ENCODE measurements at regions not wholly inside any gene's neighbourhood (a gene's known extent, or its start where the extent isn't known, plus 50 kb on each side); places are given as distances from the start of the nearest gene placed in this dataset.

DNA sequence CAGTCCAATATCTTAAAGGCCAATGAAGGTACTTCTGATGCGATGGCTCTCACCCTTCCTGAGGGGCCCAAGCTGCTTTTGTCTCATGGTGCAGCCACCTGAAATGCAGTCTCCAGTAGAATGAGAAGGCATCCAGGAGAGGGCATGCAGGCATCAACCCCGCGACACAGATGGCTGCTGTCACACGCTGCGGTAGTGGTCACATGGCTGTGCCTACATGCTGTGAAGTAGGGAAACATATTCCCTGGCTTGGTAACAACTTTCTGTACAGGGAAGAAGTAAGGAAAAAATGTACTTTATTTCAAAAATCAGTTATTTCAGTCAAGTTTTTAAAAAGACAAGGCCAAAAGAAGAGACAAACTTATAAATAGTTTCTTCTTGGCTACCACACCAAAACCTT lies 139.9 kb downstream of the TRIML1 start:
- TF ChIP-seq, protein P1, sequence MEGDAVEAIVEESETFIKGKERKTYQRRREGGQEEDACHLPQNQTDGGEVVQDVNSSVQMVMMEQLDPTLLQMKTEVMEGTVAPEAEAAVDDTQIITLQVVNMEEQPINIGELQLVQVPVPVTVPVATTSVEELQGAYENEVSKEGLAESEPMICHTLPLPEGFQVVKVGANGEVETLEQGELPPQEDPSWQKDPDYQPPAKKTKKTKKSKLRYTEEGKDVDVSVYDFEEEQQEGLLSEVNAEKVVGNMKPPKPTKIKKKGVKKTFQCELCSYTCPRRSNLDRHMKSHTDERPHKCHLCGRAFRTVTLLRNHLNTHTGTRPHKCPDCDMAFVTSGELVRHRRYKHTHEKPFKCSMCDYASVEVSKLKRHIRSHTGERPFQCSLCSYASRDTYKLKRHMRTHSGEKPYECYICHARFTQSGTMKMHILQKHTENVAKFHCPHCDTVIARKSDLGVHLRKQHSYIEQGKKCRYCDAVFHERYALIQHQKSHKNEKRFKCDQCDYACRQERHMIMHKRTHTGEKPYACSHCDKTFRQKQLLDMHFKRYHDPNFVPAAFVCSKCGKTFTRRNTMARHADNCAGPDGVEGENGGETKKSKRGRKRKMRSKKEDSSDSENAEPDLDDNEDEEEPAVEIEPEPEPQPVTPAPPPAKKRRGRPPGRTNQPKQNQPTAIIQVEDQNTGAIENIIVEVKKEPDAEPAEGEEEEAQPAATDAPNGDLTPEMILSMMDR (IDR thresholded peaks at IDR 0.05; ENCODE audit: insufficient read depth, low read length) = no peak
- DNase-seq (ENCODE audit: low read depth) = no peak
- H3K4me3 ChIP-seq (ENCODE audit: low read depth, low read length) = no peak overlapping the region

DNA sequence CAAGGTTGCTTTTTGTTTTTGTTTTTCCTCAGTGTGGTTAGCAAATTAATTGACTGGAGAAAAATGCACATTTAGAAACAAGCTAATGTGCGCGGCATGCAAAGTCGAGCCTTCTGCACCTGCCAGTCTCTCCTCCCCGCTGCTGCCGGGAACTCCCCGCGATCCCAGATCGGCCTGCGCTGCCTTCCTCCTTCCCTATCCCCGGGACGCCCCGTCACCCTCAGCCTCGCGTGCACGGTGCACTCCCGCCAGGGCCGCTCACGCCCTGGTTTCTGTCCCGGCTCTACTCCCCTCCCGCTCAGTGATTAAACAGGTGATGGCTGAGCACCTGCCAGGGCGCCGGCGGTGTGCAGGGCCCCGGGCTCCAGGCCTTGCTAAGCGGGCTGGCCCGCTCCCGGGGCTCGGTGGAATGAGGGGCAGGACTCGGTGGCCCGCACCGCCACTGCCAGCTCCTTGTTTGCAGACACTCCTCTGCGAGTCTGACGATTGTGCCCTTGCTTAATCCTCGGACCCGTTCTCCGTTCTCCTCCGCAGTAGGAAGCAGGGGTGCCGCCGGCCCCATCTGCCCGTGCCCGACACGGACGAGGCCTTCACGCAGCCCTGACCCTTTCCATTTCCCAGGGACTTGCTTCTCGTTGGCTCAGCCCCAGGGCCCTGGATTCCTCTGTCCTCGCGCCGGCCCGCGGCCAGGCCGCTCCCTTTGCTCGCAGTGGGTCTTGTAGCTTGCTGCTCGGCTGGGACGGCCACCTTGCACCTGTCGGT lies 143.4 kb downstream of the TRIML1 start:
- no peak for DNase-seq (ENCODE audit: low read depth)
- H3K4me3 ChIP-seq (ENCODE audit: low read depth, low read length) = no peak overlapping the region
- TF ChIP-seq, protein P1 (IDR thresholded peaks at IDR 0.05; ENCODE audit: insufficient read depth, low read length) = no peak

DNA sequence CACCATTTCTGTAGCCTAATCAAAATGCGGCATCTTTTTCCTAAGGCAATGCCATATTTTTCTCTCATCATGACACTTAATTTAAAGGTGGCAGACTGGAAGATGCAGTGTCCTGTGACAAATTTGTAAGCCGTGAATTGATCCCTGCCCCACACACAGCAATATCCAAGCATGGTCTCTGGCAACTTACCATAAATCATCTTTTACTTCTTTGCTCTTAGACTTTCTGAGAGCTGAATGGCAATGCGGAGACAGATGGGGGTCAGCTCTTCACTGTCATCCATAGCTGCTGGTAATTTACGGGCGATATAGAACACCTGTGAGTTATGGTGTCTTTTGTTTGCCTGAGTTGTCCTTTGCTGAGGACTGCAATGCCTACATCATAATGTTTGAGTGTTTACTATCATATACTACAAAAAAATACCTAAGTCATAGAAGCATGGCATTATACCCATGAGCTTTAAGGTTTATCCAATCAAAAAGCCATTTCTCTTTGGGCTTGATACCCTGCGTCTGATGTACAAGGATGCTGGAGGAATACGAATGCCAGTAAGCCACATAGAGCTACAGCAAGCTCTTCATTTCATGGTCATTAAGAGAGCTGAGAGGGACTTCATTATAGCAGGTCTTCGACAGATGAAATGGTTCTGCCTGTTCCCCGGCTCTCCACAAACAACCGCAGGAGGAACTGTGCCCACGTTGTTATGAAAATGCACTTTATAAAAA lies 148.1 kb downstream of the TRIML1 start:
- DNase-seq (ENCODE audit: low read depth) = no peak
- TF ChIP-seq, protein P1 (IDR thresholded peaks at IDR 0.05; ENCODE audit: insufficient read depth, low read length) = no peak
- H3K4me3 ChIP-seq (ENCODE audit: low read depth, low read length) = no peak overlapping the region

DNA sequence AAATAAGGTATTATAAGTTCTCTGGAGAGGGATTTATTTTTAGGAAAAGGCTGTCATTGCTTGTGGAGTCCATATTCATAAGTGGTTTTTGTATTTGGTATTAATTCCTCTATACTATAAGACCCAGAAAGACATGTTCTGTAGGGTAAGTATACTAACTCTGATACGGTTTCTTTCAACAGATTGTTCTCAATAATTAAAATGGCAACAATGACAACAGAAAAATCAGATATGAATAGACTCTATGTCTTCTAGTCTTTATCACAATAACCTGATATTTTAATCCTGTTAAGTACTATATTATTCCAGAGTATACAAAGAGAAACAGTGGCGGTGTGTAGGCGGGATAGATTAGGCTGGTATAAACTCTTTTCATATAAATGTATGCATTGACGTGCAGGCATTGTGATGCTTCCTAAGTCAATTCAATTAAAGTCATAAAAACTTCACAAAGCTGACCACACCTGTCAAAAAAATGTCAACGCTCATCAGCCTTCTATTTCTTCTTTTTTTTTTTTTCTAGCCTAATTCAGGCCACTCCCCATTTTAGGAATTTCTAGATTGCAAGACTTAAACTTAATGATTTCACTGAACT lies 150.4 kb downstream of the TRIML1 start:
- TF ChIP-seq, protein P1 (IDR thresholded peaks at IDR 0.05; ENCODE audit: insufficient read depth, low read length) = no peak
- no peak overlapping the region for H3K4me3 ChIP-seq (ENCODE audit: low read depth, low read length)
- no peak for DNase-seq (ENCODE audit: low read depth)

DNA sequence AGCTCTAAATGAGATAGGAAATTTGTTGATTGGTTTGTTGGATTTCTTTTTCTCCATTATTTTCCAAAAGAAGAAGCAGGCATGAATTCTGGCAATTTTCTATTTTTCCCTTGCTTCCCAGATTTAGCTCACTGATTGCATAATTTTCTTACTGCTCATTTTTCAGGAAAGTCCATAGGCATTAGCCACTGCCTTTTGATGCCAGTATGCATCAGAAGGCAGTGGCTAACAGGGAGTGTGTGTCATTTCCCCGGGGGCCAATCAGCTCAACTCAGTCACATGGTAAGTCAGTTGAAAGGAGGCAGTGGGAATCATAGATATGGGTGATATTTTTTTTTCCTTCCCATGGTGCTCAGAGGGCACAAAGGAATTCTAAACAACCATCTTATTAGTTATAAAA lies 156.7 kb downstream of the TRIML1 start:
- DNase-seq (ENCODE audit: low read depth) = no peak
- H3K4me3 ChIP-seq (ENCODE audit: low read depth, low read length) = no peak overlapping the region
- TF ChIP-seq, protein P1 (IDR thresholded peaks at IDR 0.05; ENCODE audit: insufficient read depth, low read length) = no peak

DNA sequence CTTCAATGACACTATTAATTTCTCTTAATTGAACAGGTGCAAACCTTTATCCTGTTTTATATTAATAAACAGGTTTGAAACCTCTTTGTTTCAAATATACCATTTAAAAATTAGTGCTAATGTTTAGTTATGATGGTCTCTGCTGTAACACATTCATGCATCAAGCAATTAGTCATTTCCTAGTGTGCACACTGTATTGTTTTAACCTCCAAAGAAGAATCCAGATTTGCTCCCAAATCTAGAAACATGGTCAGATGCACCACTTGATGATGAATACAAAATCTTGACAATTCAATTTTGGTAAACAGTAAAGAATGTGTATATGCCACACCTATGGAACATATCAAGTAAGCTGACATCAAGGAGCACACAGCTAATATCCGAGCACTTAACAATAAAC lies 157.1 kb downstream of the TRIML1 start:
- TF ChIP-seq, protein P1 (IDR thresholded peaks at IDR 0.05; ENCODE audit: insufficient read depth, low read length) = no peak
- DNase-seq (ENCODE audit: low read depth) = no peak
- no peak overlapping the region for H3K4me3 ChIP-seq (ENCODE audit: low read depth, low read length)
